Thyroid gland (tissue), 4 donors: ENCODE measurements at regions not wholly inside any gene's neighbourhood (a gene's known extent, or its start where the extent isn't known, plus 50 kb on each side); places are given as distances from the start of the nearest gene placed in this dataset.

Source experiments
- DNase-seq, 2 donors: peaks; one replicate each; pipeline ENCODE4 v3.0.0-alpha.2; 2019
- H3K27ac ChIP-seq, 3 donors: fragments of 200-600 bp; sonication (generic); 1 replicate in 2 of 3; 2 replicates in 1 of 3; pipeline ENCODE4 v1.5.1; 2016 to 2019; ENCODE audit warnings: mild to moderate bottlenecking in 1 of 3, moderate library complexity in 1 of 3
- H3K27me3 ChIP-seq: fragments of 200-600 bp; sonication (generic); one replicate; pipeline ENCODE4 v1.5.1; 2019
- H3K36me3 ChIP-seq, 2 donors: fragments of 200-600 bp; sonication (generic); one replicate each; pipeline ENCODE4 v1.5.1; 2016 to 2019
- H3K4me1 ChIP-seq, 2 donors: fragments of 200-600 bp; sonication (generic); one replicate each; pipeline ENCODE4 v1.5.1; 2017 to 2019
- H3K4me3 ChIP-seq, 3 donors: fragments of 200-600 bp; sonication (generic); replicated peaks in 1 of 3; 1 replicate in 2 of 3; 2 replicates in 1 of 3; pipeline ENCODE4 v1.5.1; 2016; ENCODE audit warnings: mild to moderate bottlenecking in 1 of 3
- H3K9me3 ChIP-seq: fragments of 200-600 bp; sonication (generic); one replicate; pipeline ENCODE4 v1.5.1; 2017
- CTCF ChIP-seq, 6 experiments: fragments of 200-600 bp in 3 of 6; fragments of 450-650 bp in 3 of 6; sonication (generic) in 3 of 6; IDR thresholded peaks; one replicate each; pipeline ENCODE4 v1.5.1; 2016 to 2019; ENCODE audit warnings: antibody characterized with exemption in 6 of 6, mild to moderate bottlenecking in 2 of 6, inconsistent platforms in 1 of 6, moderate library complexity in 1 of 6
- POLR2A ChIP-seq, 2 donors: fragments of 450-650 bp; IDR thresholded peaks; one replicate each; pipeline ENCODE4 v1.6.1; 2017; ENCODE audit warnings: antibody characterized with exemption in 2 of 2, mild to moderate bottlenecking in 2 of 2, moderate library complexity in 1 of 2
- WGBS, 2 donors: methylation state at CpG; one replicate each; pipeline ENCODE4 v1.1.5; 2017; 5-methylcytosine and 5-hydroxymethylcytosine counted together
- intact Hi-C: fragments of 100-400 bp; cut with DNase I; formaldehyde crosslinking; loops from one replicate; pipeline ENCODE4 v1.15.1; 2023

GRCh38 chr2:84314250-84314649, 144.8 kb downstream of the SUCLG1 start:
- no peak overlapping the region for H3K27ac ChIP-seq
- intact Hi-C loops = no loop called here
- no peaks in the 10 kb centered on the region for H3K27me3 ChIP-seq
- WGBS, 2 donors = 88 to 97% methylated on average over 6 of the region's 6 CpGs
- TF ChIP-seq POLR2A (IDR thresholded peaks at IDR 0.05) = no peak
- no peak for TF ChIP-seq CTCF (IDR thresholded peaks at IDR 0.05)
- H3K4me3 ChIP-seq = no peak overlapping the region
- no peaks in the 10 kb centered on the region for H3K36me3 ChIP-seq
- DNase-seq = no peak
- no peaks in the 10 kb centered on the region for H3K4me1 ChIP-seq
- H3K9me3 ChIP-seq = no peaks in the 10 kb centered on the region

GRCh38 chr2:84309281-84309680, 149.8 kb downstream of the SUCLG1 start:
- intact Hi-C loops = loop anchor here (5.0 kb wide), 1 partner anchor 282 kb away; no protein-coding TSS in a partner anchor

GRCh38 chr2:84306361-84306760, 152.7 kb downstream of the SUCLG1 start:
- H3K4me1 ChIP-seq = no peaks in the 10 kb centered on the region
- no peaks in the 10 kb centered on the region for H3K36me3 ChIP-seq
- no peak overlapping the region for H3K27ac ChIP-seq
- intact Hi-C loops = loop anchor here (5.0 kb wide), 1 partner anchor 279 kb away; no protein-coding TSS in a partner anchor
- DNase-seq = no peak
- H3K9me3 ChIP-seq = no peaks in the 10 kb centered on the region
- H3K4me3 ChIP-seq = no peak overlapping the region
- TF ChIP-seq CTCF (IDR thresholded peaks at IDR 0.05) = no peak
- TF ChIP-seq POLR2A (IDR thresholded peaks at IDR 0.05) = no peak
- no peaks in the 10 kb centered on the region for H3K27me3 ChIP-seq
- WGBS, 2 donors = 80 to 92% methylated on average over 4 of the region's 4 CpGs

More at GRCh38 chr2:84309281-84309680, 149.8 kb downstream of the SUCLG1 start:
- no peak for DNase-seq
- Histone ChIP-seq H3K27me3 (no peaks in the 10 kb centered on the region), H3K9me3 (no peaks in the 10 kb centered on the region), H3K36me3 (no peaks in the 10 kb centered on the region), H3K4me1 (no peaks in the 10 kb centered on the region), H3K4me3 (no peak overlapping the region), H3K27ac (no peak overlapping the region)
- WGBS, 2 donors = 81 to 90% methylated on average over 2 to 3 of the region's 3 CpGs
- TF ChIP-seq POLR2A (IDR thresholded peaks at IDR 0.05) = no peak
- no peak for TF ChIP-seq CTCF (IDR thresholded peaks at IDR 0.05)

GRCh38 chr2:84302513-84303412, 156.3 kb downstream of the SUCLG1 start:
- H3K9me3 ChIP-seq = no peaks in the 10 kb centered on the region
- 47 to 57% methylated on average over 3 of the region's 3 CpGs for WGBS, 2 donors
- no peak overlapping the region for H3K27ac ChIP-seq
- intact Hi-C loops = no loop called here
- peak; percentile 9 to 14 for DNase-seq
- H3K4me1 ChIP-seq = no peaks in the 10 kb centered on the region
- H3K36me3 ChIP-seq = no peaks in the 10 kb centered on the region
- no peak overlapping the region for H3K4me3 ChIP-seq
- H3K27me3 ChIP-seq = no peaks in the 10 kb centered on the region
- peak in 5 of 6 experiments; percentile 29 to 72 (median 49) for TF ChIP-seq CTCF (IDR thresholded peaks at IDR 0.05)
- no peak for TF ChIP-seq POLR2A (IDR thresholded peaks at IDR 0.05)

- H3K36me3 ChIP-seq = no peaks in the 10 kb centered on the region
- no peak overlapping the region for H3K4me3 ChIP-seq
- TF ChIP-seq POLR2A (IDR thresholded peaks at IDR 0.05) = no peak
- no peak for TF ChIP-seq CTCF (IDR thresholded peaks at IDR 0.05)
- DNase-seq = no peak
- intact Hi-C loops = no loop called here
- H3K27me3 ChIP-seq = no peaks in the 10 kb centered on the region
- H3K9me3 ChIP-seq = no peaks in the 10 kb centered on the region
- no peak overlapping the region for H3K27ac ChIP-seq
- H3K4me1 ChIP-seq = no peaks in the 10 kb centered on the region
- WGBS, 2 donors = 93 to 98% methylated on average over 6 of the region's 6 CpGs
Observed at GRCh38 chr2:84301717-84302116, 157.4 kb downstream of the SUCLG1 start.
